H1 (cell line): ENCODE measurements at regions not wholly inside any gene's neighbourhood (a gene's known extent, or its start where the extent isn't known, plus 50 kb on each side); places are given as distances from the start of the nearest gene placed in this dataset.

Experiments
- CTCF ChIA-PET: fragments of 300-600 bp; sonication (Branson Sonifier 250); formaldehyde crosslinking; loops from one replicate; lab custom pipeline; 2021; ENCODE audit not compliant: partially characterized antibody; lab: Charles Lee
- POLR2A ChIA-PET: fragments of 300-600 bp; sonication (Branson Sonifier 250); formaldehyde crosslinking; loops from one replicate; lab custom pipeline; 2021; ENCODE audit warnings: inconsistent platforms; ENCODE audit not compliant: partially characterized antibody; lab: Charles Lee
- DNase-seq, 2 experiments: peaks; one replicate each; pipeline versions ENCODE4 v3.0.0 to v3.0.0-alpha.2; 2010 to 2022; ENCODE audit warnings: low spot score in 2 of 2, low read depth in 1 of 2, mixed read lengths in 1 of 2
- FAIRE-seq: peaks from 2 replicates; lab custom pipeline; 2011; peaks lifted over from hg19 to GRCh38; lab: Jason Lieb, UNC
- H2AFZ ChIP-seq: 2 replicates; pipeline ENCODE4 v1.8.1; 2012; ENCODE audit warnings: low read length, inconsistent platforms
- H2AK5ac ChIP-seq: 2 replicates; pipeline ENCODE4 v1.6.1; 2013; ENCODE audit warnings: low read depth, low read length
- H2BK120ac ChIP-seq: replicated peaks from 2 replicates; pipeline ENCODE3; 2013; ENCODE audit warnings: low read depth, low read length, inconsistent platforms
- H2BK12ac ChIP-seq: 2 replicates; pipeline ENCODE4 v1.6.1; 2013; ENCODE audit warnings: low read depth, low read length
- H2BK15ac ChIP-seq: 2 replicates; pipeline ENCODE4 v1.6.1; 2013; ENCODE audit warnings: low read length
- H2BK20ac ChIP-seq: 2 replicates; pipeline ENCODE4 v1.6.1; 2013; ENCODE audit warnings: low read length
- H2BK5ac ChIP-seq: 2 replicates; pipeline ENCODE4 v1.6.1; 2013; ENCODE audit warnings: low read depth, low read length
- H3K14ac ChIP-seq: 2 replicates; pipeline ENCODE4 v1.6.1; 2013; ENCODE audit warnings: inconsistent platforms; ENCODE audit not compliant: insufficient read length
- H3K18ac ChIP-seq: 2 replicates; pipeline ENCODE4 v1.6.1; 2013; ENCODE audit warnings: low read length; ENCODE audit errors: extremely low read depth
- H3K23ac ChIP-seq: 2 replicates; pipeline ENCODE4 v1.6.1; 2013; ENCODE audit warnings: inconsistent platforms; ENCODE audit not compliant: insufficient read length
- H3K23me2 ChIP-seq: 2 replicates; pipeline ENCODE4 v1.6.1; 2013; ENCODE audit warnings: low read depth, low read length
- H3K27ac ChIP-seq: 2 replicates; pipeline ENCODE4 v1.6.1; 2011; ENCODE audit warnings: low read depth, low read length, inconsistent platforms
- H3K27me3 ChIP-seq, 4 experiments: replicated peaks in 1 of 4; 1 replicate in 1 of 4; 2 replicates in 3 of 4; pipeline versions ENCODE4 v1.6.1 to v1.8.1; 2011 to 2013; ENCODE audit warnings: low read length in 3 of 4, mild to moderate bottlenecking in 3 of 4, inconsistent platforms in 2 of 4, mixed read lengths in 2 of 4, moderate library complexity in 1 of 4; ENCODE audit not compliant: control insufficient read depth in 3 of 4, insufficient read depth in 3 of 4; ENCODE audit errors: extremely low read depth in 1 of 4
- H3K36me3 ChIP-seq, 4 experiments: 2 replicates each; pipeline versions ENCODE4 v1.6.1 to v1.8.1; 2011 to 2013; ENCODE audit warnings: mild to moderate bottlenecking in 4 of 4, low read length in 3 of 4, moderate library complexity in 2 of 4, control low read depth in 1 of 4, inconsistent platforms in 1 of 4; ENCODE audit not compliant: insufficient read depth in 4 of 4, control insufficient read depth in 2 of 4
- H3K4ac ChIP-seq: replicated peaks from 2 replicates; pipeline ENCODE3; 2013; ENCODE audit warnings: low read length, low read depth, mixed read lengths, inconsistent platforms; ENCODE audit not compliant: insufficient read length
- H3K4me1 ChIP-seq, 4 experiments: replicated peaks in 1 of 4; 1 replicate in 1 of 4; 2 replicates in 3 of 4; pipeline versions ENCODE4 v1.6.1 to v1.8.1; 2011 to 2013; ENCODE audit warnings: low read length in 3 of 4, inconsistent platforms in 2 of 4, mixed read lengths in 1 of 4; ENCODE audit not compliant: insufficient read depth in 4 of 4, control insufficient read depth in 3 of 4
- H3K4me2 ChIP-seq, 2 experiments: 2 replicates each; pipeline versions ENCODE4 v1.6.1 to v1.8.1; 2011 to 2013; ENCODE audit warnings: low read depth in 2 of 2, low read length in 2 of 2, control low read depth in 1 of 2, inconsistent platforms in 1 of 2, mild to moderate bottlenecking in 1 of 2; ENCODE audit not compliant: insufficient read depth in 1 of 2
- H3K4me3 ChIP-seq, 4 experiments: fragments of 200-600, 300-600 bp in 1 of 4; sonication (generic), shearing (Covaris generic), sonication (Bioruptor Twin) in 1 of 4; 2 replicates each; pipeline versions ENCODE4 v1.5.1 to v1.8.1; 2011 to 2016; ENCODE audit warnings: low read length in 4 of 4, low read depth in 3 of 4, control low read depth in 2 of 4, inconsistent platforms in 2 of 4, mild to moderate bottlenecking in 2 of 4, mixed read lengths in 1 of 4, moderate library complexity in 1 of 4; ENCODE audit not compliant: insufficient read depth in 2 of 4; ENCODE audit errors: extremely low read depth in 1 of 4
- H3K56ac ChIP-seq: replicated peaks from 2 replicates; pipeline ENCODE3; 2013; ENCODE audit warnings: low read depth, mild to moderate bottlenecking, mixed read lengths, low read length, inconsistent platforms; ENCODE audit not compliant: insufficient read length
- H3K79me1 ChIP-seq: 2 replicates; pipeline ENCODE4 v1.6.1; 2013; ENCODE audit warnings: low read depth, low read length, control low read depth
- H3K79me2 ChIP-seq, 2 experiments: 2 replicates each; pipeline versions ENCODE4 v1.6.1 to v1.8.1; 2012 to 2013; ENCODE audit warnings: low read length in 2 of 2, mild to moderate bottlenecking in 2 of 2, inconsistent platforms in 1 of 2; ENCODE audit not compliant: insufficient read depth in 2 of 2, control insufficient read depth in 1 of 2
- H3K9ac ChIP-seq, 4 experiments: replicated peaks in 1 of 4; 1 replicate in 1 of 4; 2 replicates in 3 of 4; pipeline versions ENCODE4 v1.6.1 to v1.8.1; 2011 to 2013; ENCODE audit warnings: low read depth in 3 of 4, low read length in 3 of 4, control low read depth in 2 of 4, mild to moderate bottlenecking in 2 of 4, moderate library complexity in 2 of 4, inconsistent platforms in 1 of 4; ENCODE audit errors: extremely low read depth in 1 of 4
- H3K9me3 ChIP-seq, 2 experiments: 2 replicates each; pipeline versions ENCODE4 v1.6.1 to v1.8.1; 2012 to 2013; ENCODE audit warnings: mild to moderate bottlenecking in 2 of 2, moderate library complexity in 2 of 2, control low read depth in 1 of 2, inconsistent platforms in 1 of 2, low read depth in 1 of 2, low read length in 1 of 2, mixed read lengths in 1 of 2; ENCODE audit not compliant: insufficient read depth in 2 of 2
- H4K20me1 ChIP-seq, 2 experiments: replicated peaks in 1 of 2; 2 replicates each; pipeline versions ENCODE3 to v1.8.1; 2011 to 2013; ENCODE audit warnings: inconsistent platforms in 2 of 2, low read length in 2 of 2, mild to moderate bottlenecking in 1 of 2; ENCODE audit not compliant: insufficient read depth in 2 of 2, control insufficient read depth in 1 of 2
- H4K5ac ChIP-seq: 2 replicates; pipeline ENCODE4 v1.6.1; 2013; ENCODE audit warnings: low read length, low read depth, mixed read lengths, inconsistent platforms; ENCODE audit not compliant: insufficient read length
- H4K8ac ChIP-seq: 2 replicates; pipeline ENCODE4 v1.8.0; 2013; ENCODE audit warnings: mild to moderate bottlenecking, moderate library complexity, low read length, inconsistent platforms; ENCODE audit not compliant: insufficient read depth; ENCODE audit errors: extremely low read depth
- H4K91ac ChIP-seq: replicated peaks from 2 replicates; pipeline ENCODE3; 2013; ENCODE audit warnings: low read length, mixed read lengths, inconsistent platforms; ENCODE audit not compliant: insufficient read length
- FOSL1 ChIP-seq: IDR thresholded peaks from 2 replicates; pipeline ENCODE4 v1.6.1; 2011; ENCODE audit warnings: mild to moderate bottlenecking, low read depth, low read length, moderate library complexity; ENCODE audit not compliant: insufficient read depth
- TAF7 ChIP-seq: optimal IDR thresholded peaks from 2 replicates; pipeline ENCODE3; 2011; ENCODE audit warnings: low read depth, mild to moderate bottlenecking, inconsistent platforms, low read length, moderate library complexity, borderline replicate concordance
- TF ChIP-seq, protein P1 (sequence below), 3 experiments: IDR thresholded peaks; 1 replicate in 2 of 3; 2 replicates in 1 of 3; pipeline versions ENCODE4 v1.5.1 to v1.6.1; 2011; ENCODE audit warnings: low read length in 3 of 3, mild to moderate bottlenecking in 3 of 3, inconsistent platforms in 2 of 3, low read depth in 1 of 3, moderate library complexity in 1 of 3; ENCODE audit not compliant: insufficient read depth in 1 of 3; ENCODE audit errors: control extremely low read depth in 1 of 3
- TF ChIP-seq, protein P2 (sequence below): IDR thresholded peaks from 2 replicates; pipeline ENCODE4 v1.6.1; 2011; ENCODE audit warnings: low read length, improper control_type of control experiment

DNA sequence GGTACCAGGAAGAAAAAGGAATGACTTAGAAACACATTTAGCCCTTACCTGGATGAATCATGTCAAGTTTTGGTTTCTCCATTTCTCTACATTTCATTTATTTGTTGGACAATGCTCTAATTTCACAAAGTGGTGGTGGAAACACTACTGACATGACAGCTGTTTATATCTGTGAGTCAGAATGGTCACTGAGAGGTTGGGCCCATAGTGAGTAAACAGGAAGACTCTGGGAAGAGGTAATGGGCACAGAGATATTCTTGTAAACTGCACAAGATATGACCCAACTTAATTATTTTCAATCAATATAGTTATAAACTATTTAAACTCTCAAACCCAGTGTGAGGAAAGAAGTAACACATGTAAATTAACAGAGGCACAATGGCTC, 176.3 kb upstream of the MEOX2 start:
- Histone ChIP-seq H3K9ac (no peak overlapping the region), H2BK120ac (no peak overlapping the region), H2BK5ac (no peak overlapping the region), H3K79me2 (no peaks in the 10 kb centered on the region), H3K27ac (no peak overlapping the region), H3K79me1 (no peaks in the 10 kb centered on the region), H4K8ac (no peak overlapping the region), H2AFZ (no peak overlapping the region), H2AK5ac (no peak overlapping the region), H2BK20ac (no peak overlapping the region), H3K4me2 (no peak overlapping the region), H3K4me1 (no peaks in the 10 kb centered on the region), H2BK15ac (no peak overlapping the region), H3K27me3 (no peaks in the 10 kb centered on the region), H4K20me1 (no peaks in the 10 kb centered on the region), H3K4ac (no peak overlapping the region), H3K9me3 (no peaks in the 10 kb centered on the region), H3K56ac (no peak overlapping the region), H4K5ac (no peak overlapping the region), H3K23me2 (no peaks in the 10 kb centered on the region), H4K91ac (no peak overlapping the region), H3K4me3 (no peak overlapping the region), H3K18ac (no peak overlapping the region), H3K36me3 (no peaks in the 10 kb centered on the region), H2BK12ac (no peak overlapping the region), H3K14ac (no peak overlapping the region), H3K23ac (no peak overlapping the region)
- POLR2A ChIA-PET: no interaction called here
- FAIRE-seq (no peak), DNase-seq (no peak)
- CTCF ChIA-PET: interaction anchor here (1.3 kb wide), 1 partner anchor 209 kb away, joined by 3 read pairs; no protein-coding TSS in a partner anchor
- TF ChIP-seq FOSL1: no peak
- TF ChIP-seq TAF7: no peak
- TF ChIP-seq, protein P1, sequence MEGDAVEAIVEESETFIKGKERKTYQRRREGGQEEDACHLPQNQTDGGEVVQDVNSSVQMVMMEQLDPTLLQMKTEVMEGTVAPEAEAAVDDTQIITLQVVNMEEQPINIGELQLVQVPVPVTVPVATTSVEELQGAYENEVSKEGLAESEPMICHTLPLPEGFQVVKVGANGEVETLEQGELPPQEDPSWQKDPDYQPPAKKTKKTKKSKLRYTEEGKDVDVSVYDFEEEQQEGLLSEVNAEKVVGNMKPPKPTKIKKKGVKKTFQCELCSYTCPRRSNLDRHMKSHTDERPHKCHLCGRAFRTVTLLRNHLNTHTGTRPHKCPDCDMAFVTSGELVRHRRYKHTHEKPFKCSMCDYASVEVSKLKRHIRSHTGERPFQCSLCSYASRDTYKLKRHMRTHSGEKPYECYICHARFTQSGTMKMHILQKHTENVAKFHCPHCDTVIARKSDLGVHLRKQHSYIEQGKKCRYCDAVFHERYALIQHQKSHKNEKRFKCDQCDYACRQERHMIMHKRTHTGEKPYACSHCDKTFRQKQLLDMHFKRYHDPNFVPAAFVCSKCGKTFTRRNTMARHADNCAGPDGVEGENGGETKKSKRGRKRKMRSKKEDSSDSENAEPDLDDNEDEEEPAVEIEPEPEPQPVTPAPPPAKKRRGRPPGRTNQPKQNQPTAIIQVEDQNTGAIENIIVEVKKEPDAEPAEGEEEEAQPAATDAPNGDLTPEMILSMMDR (IDR thresholded peaks at IDR 0.05; ENCODE audit: control extremely low read depth in 1 of 3, insufficient read depth in 1 of 3, low read depth in 1 of 3, low read length in 3 of 3): no peak
- TF ChIP-seq, protein P2, sequence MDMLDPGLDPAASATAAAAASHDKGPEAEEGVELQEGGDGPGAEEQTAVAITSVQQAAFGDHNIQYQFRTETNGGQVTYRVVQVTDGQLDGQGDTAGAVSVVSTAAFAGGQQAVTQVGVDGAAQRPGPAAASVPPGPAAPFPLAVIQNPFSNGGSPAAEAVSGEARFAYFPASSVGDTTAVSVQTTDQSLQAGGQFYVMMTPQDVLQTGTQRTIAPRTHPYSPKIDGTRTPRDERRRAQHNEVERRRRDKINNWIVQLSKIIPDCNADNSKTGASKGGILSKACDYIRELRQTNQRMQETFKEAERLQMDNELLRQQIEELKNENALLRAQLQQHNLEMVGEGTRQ: no peak
